Activated T-helper 2 cell treated with anti-CD3 and anti-CD28 coated beads, Interferon-gamma antibody, Interleukin-2, Interleukin-4, amounts not matched to agents 10 μg/mL and 5 μg/mL and 100 μg/mL, durations not matched to agents 14 hours and 24 hours and 36 hours (primary cell): ENCODE measurements at regions not wholly inside any gene's neighbourhood (a gene's known extent, or its start where the extent isn't known, plus 50 kb on each side); places are given as distances from the start of the nearest gene placed in this dataset.

Experiments
- DNase-seq: peaks from one replicate; pipeline ENCODE4 v3.0.0; 2021; ENCODE audit warnings: low spot score
- H3K27ac Mint-ChIP-seq: one replicate; pipeline ENCODE4 v1.8.0; 2021; ENCODE audit warnings: mixed read lengths
- H3K27me3 Mint-ChIP-seq: one replicate; pipeline ENCODE4 v1.8.0; 2021; ENCODE audit warnings: low read depth, mixed read lengths
- H3K36me3 Mint-ChIP-seq: one replicate; pipeline ENCODE4 v1.8.0; 2021; ENCODE audit warnings: low read depth, mixed read lengths
- H3K4me1 Mint-ChIP-seq: one replicate; pipeline ENCODE4 v1.8.0; 2021; ENCODE audit warnings: low read depth, mixed read lengths
- H3K4me3 Mint-ChIP-seq: one replicate; pipeline ENCODE4 v1.8.0; 2021; ENCODE audit warnings: low read depth, mild to moderate bottlenecking, moderate library complexity, mixed read lengths
- H3K9me3 Mint-ChIP-seq: one replicate; pipeline ENCODE4 v1.8.0; 2021; ENCODE audit warnings: mixed read lengths
- intact Hi-C: fragments of 100-400 bp; cut with micrococcal nuclease; formaldehyde crosslinking; loops from one replicate; pipeline ENCODE4 v1.15.1; 2023

DNA sequence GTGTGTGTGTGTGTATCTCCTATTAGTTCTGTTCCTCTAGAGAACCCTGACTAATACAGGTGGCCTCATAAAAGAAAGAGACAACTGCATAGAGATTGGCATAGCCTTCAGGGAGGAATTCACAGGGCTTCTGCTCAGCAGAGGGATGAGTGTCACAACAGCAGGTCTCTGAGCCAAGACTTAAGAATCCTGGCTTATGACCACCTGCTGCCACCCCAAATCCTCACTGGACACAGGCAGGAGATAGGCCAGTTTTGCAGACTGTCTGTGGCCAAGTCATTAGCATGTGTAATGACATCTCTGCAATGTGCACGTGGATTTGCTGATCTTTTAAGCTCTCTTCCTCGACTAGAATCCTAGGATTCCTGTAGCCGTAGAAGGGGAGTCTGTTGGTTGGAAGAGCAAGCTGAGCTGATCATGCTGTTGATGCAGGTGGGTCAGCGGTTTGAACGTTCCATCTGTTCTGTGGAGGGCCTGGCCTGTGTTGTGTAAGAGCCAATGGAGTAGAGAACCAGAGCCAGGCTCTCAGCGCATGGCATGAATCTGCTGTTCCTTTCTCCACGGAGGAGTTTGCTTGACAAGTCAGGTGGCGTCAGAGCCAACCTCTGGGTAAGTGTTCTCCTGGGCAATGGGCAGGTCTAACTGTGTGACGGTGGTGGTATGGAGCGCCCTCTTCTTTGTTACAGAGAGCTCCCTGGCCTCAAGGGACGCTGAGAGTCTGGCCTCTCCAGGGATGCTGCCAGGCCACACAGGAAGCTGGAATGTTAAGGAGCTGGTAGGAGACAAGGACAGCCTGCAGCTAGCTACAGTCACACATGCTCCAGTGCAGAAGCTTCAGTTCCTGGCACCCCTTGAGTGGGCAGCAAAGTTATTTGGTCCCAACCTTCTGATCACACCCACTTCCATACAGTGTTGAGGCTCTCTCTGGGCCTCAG lies 503.1 kb downstream of the FOXO1 start:
- DNase-seq = no peak
- Mint-ChIP-seq H3K4me3 (no peak overlapping the region), H3K9me3 (no peaks in the 10 kb centered on the region), H3K27ac (no peak overlapping the region), H3K27me3 (no peaks in the 10 kb centered on the region), H3K36me3 (no peaks in the 10 kb centered on the region), H3K4me1 (peaks cover 7% of the 10 kb centered on the region)
- intact Hi-C loops = no loop called here

GRCh38 chr13:40164133-40164532 lies 502.3 kb downstream of the FOXO1 start:
- Mint-ChIP-seq H3K27me3 (peaks cover under 1% of the 10 kb centered on the region), H3K4me3 (no peak overlapping the region), H3K27ac (no peak overlapping the region), H3K9me3 (no peaks in the 10 kb centered on the region), H3K36me3 (no peaks in the 10 kb centered on the region), H3K4me1 (peaks cover 7% of the 10 kb centered on the region)
- intact Hi-C loops = no loop called here
- no peak for DNase-seq

- no peaks in the 10 kb centered on the region for H3K36me3 Mint-ChIP-seq
- H3K4me3 Mint-ChIP-seq = no peak overlapping the region
- H3K27ac Mint-ChIP-seq = no peak overlapping the region
- peaks cover 2% of the 10 kb centered on the region for H3K27me3 Mint-ChIP-seq
- intact Hi-C loops = no loop called here
- peaks cover 10% of the 10 kb centered on the region for H3K4me1 Mint-ChIP-seq
- DNase-seq = no peak
- H3K9me3 Mint-ChIP-seq = no peaks in the 10 kb centered on the region
These were observed 501.0 kb downstream of the FOXO1 start for GRCh38 chr13:40165316-40165932.

DNA sequence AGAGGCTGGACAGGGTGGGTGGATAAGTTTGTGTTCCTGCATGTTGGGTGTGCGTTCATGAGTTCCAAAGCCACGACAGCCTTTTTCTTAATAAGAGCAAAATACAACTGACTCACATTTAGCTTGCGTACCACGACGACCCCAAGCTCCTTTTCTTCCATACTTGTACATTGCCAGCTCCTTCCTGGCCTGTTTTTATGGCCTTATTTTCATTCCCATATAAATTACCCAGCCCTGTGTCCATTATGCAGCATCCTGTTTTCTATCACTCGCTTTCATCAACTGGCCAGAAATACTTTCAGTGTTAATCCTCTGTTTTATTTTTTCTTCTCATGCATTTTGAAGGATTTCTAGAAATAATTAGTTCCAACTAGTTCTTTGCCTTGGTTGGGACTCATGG lies 499.1 kb downstream of the FOXO1 start:
- Mint-ChIP-seq H3K4me3 (no peak overlapping the region), H3K9me3 (no peaks in the 10 kb centered on the region), H3K27ac (no peak overlapping the region), H3K4me1 (peaks cover 14% of the 10 kb centered on the region), H3K36me3 (no peaks in the 10 kb centered on the region), H3K27me3 (peaks cover 2% of the 10 kb centered on the region)
- no peak for DNase-seq
- intact Hi-C loops = no loop called here

DNA sequence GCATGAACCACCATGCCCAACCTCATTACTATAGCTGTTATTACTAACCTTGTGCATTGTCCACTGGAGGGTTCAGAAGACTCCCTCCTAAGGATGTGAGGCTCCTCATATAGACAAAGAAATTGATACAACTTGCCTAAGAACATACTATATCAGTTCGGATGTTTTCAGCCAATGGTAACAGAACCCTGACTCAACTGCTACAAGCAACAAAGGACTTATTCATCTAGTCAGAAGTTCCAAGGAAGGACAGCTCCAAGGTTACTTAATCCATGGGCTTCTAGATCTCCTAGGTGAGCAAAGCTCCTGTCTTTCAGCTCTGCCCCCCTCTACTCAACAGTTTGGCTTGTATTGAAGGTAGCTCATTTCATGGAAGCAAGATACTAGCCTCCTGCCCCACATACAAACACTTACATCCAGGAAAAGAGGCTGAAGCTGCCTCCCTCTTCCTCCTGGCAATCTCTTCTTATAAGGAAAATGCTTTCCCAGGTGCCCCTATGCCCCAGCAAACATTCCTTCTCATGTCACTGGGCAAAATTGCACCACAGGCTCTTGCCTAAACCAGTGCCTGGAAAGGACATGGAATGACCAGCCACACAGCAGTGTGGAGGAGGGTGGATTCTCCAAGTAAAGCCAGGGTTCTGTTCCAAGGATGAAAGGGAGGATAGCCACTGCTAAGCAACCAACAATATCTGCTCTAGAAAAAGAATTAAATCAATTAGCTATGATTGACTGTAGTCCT lies 497.8 kb downstream of the FOXO1 start:
- no peak overlapping the region for H3K27ac Mint-ChIP-seq
- intact Hi-C loops = no loop called here
- H3K27me3 Mint-ChIP-seq = peaks cover 2% of the 10 kb centered on the region
- H3K4me3 Mint-ChIP-seq = no peak overlapping the region
- H3K36me3 Mint-ChIP-seq = no peaks in the 10 kb centered on the region
- no peaks in the 10 kb centered on the region for H3K9me3 Mint-ChIP-seq
- H3K4me1 Mint-ChIP-seq = peaks cover 14% of the 10 kb centered on the region
- no peak for DNase-seq

DNA sequence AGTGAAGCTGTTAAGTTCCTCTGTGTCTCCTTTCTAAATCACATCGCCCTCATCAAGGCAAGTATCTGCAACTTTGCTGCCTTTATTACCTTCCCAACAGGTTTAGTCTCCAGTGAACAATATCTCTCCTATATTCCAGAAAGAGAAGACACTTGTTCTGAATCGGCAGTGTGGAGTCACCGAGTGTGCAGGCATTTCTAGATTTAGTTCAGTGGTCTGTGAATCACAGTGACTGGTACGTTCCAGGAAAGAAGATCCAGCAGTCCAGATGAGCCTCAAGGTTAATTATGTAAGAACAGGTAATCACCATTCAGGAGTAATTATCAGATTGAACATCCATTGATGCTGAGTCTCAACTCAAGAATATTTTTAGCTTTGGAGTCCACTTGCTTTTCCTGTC lies 497.0 kb downstream of the FOXO1 start:
- Mint-ChIP-seq H3K36me3 (no peaks in the 10 kb centered on the region), H3K27ac (no peak overlapping the region), H3K4me1 (peaks cover 14% of the 10 kb centered on the region), H3K4me3 (no peak overlapping the region), H3K27me3 (peaks cover 2% of the 10 kb centered on the region), H3K9me3 (no peaks in the 10 kb centered on the region)
- no peak for DNase-seq
- intact Hi-C loops = no loop called here

DNA sequence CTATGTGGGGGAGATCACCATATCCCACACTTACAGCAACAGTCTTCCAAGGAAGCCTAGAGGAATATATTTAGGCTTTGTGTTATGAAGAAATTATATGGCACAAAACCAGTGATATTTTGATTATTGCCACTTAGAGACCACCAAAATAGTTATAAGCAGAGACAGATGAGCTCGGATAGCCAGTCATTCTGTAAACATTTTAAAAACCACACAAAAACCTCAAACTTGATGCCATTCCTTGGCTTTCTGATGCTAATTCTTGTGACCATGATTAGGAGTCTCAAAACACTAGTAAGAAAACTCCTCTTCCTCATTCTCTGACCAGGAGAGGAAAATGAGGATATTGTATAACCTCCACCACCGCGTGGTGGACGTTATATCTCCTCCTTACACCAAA lies 496.4 kb downstream of the FOXO1 start:
- Mint-ChIP-seq H3K36me3 (no peaks in the 10 kb centered on the region), H3K27ac (no peak overlapping the region), H3K4me1 (peaks cover 14% of the 10 kb centered on the region), H3K4me3 (no peak overlapping the region), H3K9me3 (no peaks in the 10 kb centered on the region), H3K27me3 (peaks cover 2% of the 10 kb centered on the region)
- intact Hi-C loops = loop anchor here (2.0 kb wide), 1 partner anchor 21 kb away; no protein-coding TSS in a partner anchor
- no peak for DNase-seq

DNA sequence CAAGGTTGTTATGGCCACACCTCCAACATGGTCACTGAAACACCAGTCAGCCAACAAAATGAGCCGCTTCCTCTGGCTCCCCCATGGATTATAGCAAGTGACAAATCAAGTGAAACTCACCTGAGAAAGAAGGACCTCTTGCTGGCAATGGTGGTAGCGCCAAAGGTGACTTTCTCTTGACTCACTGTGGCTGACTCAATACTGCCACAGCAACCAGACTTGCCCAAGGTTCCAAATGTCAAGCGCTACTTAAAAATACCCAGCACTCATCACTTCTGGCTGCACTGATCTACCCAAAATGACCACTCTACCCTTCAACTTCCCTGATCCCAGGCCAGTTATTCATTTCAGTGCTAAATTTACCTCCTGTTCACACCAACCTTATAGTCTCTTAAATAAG lies 495.5 kb downstream of the FOXO1 start:
- intact Hi-C loops = loop anchor here (2.0 kb wide), 1 partner anchor 22 kb away; no protein-coding TSS in a partner anchor
- no peak overlapping the region for H3K4me3 Mint-ChIP-seq
- peaks cover 14% of the 10 kb centered on the region for H3K4me1 Mint-ChIP-seq
- H3K36me3 Mint-ChIP-seq = no peaks in the 10 kb centered on the region
- no peak for DNase-seq
- H3K9me3 Mint-ChIP-seq = no peaks in the 10 kb centered on the region
- no peak overlapping the region for H3K27ac Mint-ChIP-seq
- peaks cover 2% of the 10 kb centered on the region for H3K27me3 Mint-ChIP-seq

DNA sequence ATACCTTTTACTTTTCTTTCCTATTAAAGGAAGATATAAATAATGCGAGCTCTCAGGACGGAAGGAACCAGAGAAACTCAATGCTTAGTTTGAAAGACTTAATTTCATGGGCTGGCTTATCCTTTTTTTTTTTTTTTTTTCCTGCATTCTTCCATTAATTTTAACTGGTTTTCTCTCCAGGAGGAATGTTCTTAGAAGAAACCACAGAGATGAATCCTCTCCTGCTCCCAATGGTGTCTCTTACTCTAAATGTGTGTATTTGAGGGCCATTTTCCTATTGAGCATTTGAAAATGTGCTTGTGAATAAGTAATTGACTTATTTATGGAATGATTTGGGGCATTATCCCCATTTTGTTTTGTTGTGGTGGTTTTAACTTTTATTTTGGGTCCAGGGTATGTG lies 494.9 kb downstream of the FOXO1 start:
- intact Hi-C loops = loop anchor here (2.0 kb wide), 1 partner anchor 23 kb away; no protein-coding TSS in a partner anchor
- Mint-ChIP-seq H3K36me3 (no peaks in the 10 kb centered on the region), H3K27ac (no peak overlapping the region), H3K4me1 (peaks cover 14% of the 10 kb centered on the region), H3K9me3 (no peaks in the 10 kb centered on the region), H3K27me3 (peaks cover 2% of the 10 kb centered on the region), H3K4me3 (no peak overlapping the region)
- DNase-seq = no peak

DNA sequence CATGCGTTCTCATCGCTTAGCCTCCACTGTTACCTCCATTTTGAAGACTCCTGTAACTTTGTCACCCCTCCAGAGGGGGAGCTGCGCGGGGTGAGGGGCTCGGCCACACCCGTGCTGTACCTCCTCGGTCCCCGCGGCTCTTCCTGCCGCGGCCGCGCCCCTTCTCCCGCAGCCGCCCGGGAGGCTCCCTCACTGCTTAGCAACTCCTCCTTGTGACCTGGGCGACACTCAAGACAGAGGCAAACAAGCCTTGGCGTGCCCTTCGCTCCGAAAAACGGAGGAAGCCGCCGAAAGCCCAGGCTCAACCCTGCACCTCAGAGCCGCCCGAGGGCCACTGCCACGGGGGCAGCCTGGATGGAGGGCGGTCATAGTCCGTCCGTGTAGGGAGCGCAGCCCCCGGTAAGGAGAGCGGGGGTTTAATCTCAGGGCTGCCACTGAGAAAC lies 494.3 kb downstream of the FOXO1 start:
- Mint-ChIP-seq H3K27ac (no peak overlapping the region), H3K4me1 (peaks cover 14% of the 10 kb centered on the region), H3K27me3 (peaks cover 2% of the 10 kb centered on the region), H3K4me3 (no peak overlapping the region), H3K9me3 (no peaks in the 10 kb centered on the region), H3K36me3 (no peaks in the 10 kb centered on the region)
- intact Hi-C loops = no loop called here
- DNase-seq = no peak

GRCh38 chr13:40172878-40173277 lies 493.6 kb downstream of the FOXO1 start:
- Mint-ChIP-seq H3K27ac (no peak overlapping the region), H3K9me3 (no peaks in the 10 kb centered on the region), H3K27me3 (peaks cover 2% of the 10 kb centered on the region), H3K36me3 (no peaks in the 10 kb centered on the region), H3K4me1 (peaks cover 12% of the 10 kb centered on the region), H3K4me3 (no peak overlapping the region)
- intact Hi-C loops = no loop called here
- DNase-seq = no peak

- no peak for DNase-seq
- Mint-ChIP-seq H3K9me3 (no peaks in the 10 kb centered on the region), H3K4me3 (no peak overlapping the region), H3K4me1 (peaks cover 15% of the 10 kb centered on the region), H3K27ac (no peak overlapping the region), H3K36me3 (no peaks in the 10 kb centered on the region), H3K27me3 (no peaks in the 10 kb centered on the region)
- intact Hi-C loops = no loop called here
These were observed 490.8 kb downstream of the FOXO1 start for GRCh38 chr13:40175639-40176038.
